ENCODE measurements at regions not wholly inside any gene's neighbourhood (a gene's known extent, or its start where the extent isn't known, plus 50 kb on each side); places are given as distances from the start of the nearest gene placed in this dataset.

DNA sequence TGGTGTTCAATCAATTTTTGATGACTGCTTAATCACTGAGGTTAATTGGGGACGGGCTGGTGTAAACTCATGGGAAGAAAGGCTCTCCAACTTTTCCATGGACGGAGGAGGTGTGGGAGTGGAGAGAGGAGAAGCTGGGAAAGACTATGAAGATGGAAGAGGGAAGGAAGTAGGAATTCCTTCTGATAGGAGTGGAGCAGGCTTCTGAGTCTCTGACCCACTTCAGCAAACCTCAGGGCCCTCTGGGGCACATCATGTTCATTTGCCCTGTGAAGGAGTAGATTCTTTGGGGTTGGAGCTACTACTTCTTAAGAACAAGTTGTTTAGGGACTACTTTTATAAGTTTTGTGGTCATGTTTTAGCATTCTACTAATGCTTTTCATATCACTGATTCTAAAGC, 87.0 kb upstream of the MAP4K3 start:
- no peak for DNase-seq (ENCODE audit: low spot score)
- Histone ChIP-seq H3K36me3 (no peaks in the 10 kb centered on the region), H3K27me3 (no peaks in the 10 kb centered on the region), H3K4me1 (peaks cover 0 to 33% of the 10 kb centered on the region in 2 donors), H3K9me3 (peaks cover 0 to 6% of the 10 kb centered on the region in 2 donors), H3K27ac (no peak overlapping the region), H3K4me3 (no peak overlapping the region)
- TF ChIP-seq, protein P1, sequence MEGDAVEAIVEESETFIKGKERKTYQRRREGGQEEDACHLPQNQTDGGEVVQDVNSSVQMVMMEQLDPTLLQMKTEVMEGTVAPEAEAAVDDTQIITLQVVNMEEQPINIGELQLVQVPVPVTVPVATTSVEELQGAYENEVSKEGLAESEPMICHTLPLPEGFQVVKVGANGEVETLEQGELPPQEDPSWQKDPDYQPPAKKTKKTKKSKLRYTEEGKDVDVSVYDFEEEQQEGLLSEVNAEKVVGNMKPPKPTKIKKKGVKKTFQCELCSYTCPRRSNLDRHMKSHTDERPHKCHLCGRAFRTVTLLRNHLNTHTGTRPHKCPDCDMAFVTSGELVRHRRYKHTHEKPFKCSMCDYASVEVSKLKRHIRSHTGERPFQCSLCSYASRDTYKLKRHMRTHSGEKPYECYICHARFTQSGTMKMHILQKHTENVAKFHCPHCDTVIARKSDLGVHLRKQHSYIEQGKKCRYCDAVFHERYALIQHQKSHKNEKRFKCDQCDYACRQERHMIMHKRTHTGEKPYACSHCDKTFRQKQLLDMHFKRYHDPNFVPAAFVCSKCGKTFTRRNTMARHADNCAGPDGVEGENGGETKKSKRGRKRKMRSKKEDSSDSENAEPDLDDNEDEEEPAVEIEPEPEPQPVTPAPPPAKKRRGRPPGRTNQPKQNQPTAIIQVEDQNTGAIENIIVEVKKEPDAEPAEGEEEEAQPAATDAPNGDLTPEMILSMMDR (IDR thresholded peaks at IDR 0.05), result no peak

- TF ChIP-seq, protein P1 (IDR thresholded peaks at IDR 0.05), result no peak
- Histone ChIP-seq H3K36me3 (no peaks in the 10 kb centered on the region), H3K27ac (no peak overlapping the region), H3K27me3 (no peaks in the 10 kb centered on the region), H3K9me3 (peaks cover 0 to 6% of the 10 kb centered on the region in 2 donors), H3K4me3 (no peak overlapping the region), H3K4me1 (peaks cover 0 to 33% of the 10 kb centered on the region in 2 donors)
- no peak for DNase-seq (ENCODE audit: low spot score)
Measured at GRCh38 chr2:39524756-39525635, 87.9 kb upstream of the MAP4K3 start.

- Histone ChIP-seq H3K9me3 (peaks cover 0 to 6% of the 10 kb centered on the region in 2 donors), H3K27ac (no peak overlapping the region), H3K4me1 (peaks cover 0 to 40% of the 10 kb centered on the region in 2 donors), H3K4me3 (no peak overlapping the region), H3K36me3 (no peaks in the 10 kb centered on the region), H3K27me3 (no peaks in the 10 kb centered on the region)
- TF ChIP-seq, protein P1 (IDR thresholded peaks at IDR 0.05), result no peak
- DNase-seq (ENCODE audit: low spot score), result no peak
Measured at GRCh38 chr2:39525636-39526412, 88.7 kb upstream of the MAP4K3 start.

DNA sequence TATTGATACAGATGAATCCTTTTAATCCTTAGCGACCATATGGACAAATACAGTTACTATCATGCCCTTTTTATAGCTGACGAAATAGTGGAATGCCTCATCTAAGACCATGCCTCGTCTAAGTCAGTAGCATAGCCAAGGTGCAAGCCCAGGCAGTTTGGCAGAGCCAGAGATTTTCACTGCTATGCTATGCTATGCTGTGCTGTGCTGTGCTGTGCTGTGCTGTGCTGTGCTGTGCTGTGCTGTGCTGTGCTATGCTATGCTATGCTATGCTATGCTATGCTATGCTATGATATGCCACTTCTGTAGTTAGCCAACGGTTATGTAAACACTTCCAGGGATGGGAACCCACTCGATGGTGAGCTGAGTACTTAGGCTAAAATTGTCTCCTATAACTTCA, 91.6 kb upstream of the MAP4K3 start:
- H3K27ac ChIP-seq, result no peak overlapping the region
- no peak overlapping the region for H3K4me3 ChIP-seq
- TF ChIP-seq, protein P1 (IDR thresholded peaks at IDR 0.05), result no peak
- H3K27me3 ChIP-seq, result no peaks in the 10 kb centered on the region
- DNase-seq (ENCODE audit: low spot score), result no peak
- no peaks in the 10 kb centered on the region for H3K9me3 ChIP-seq
- H3K4me1 ChIP-seq, result peaks cover 0 to 28% of the 10 kb centered on the region in 2 donors
- H3K36me3 ChIP-seq, result no peaks in the 10 kb centered on the region

DNA sequence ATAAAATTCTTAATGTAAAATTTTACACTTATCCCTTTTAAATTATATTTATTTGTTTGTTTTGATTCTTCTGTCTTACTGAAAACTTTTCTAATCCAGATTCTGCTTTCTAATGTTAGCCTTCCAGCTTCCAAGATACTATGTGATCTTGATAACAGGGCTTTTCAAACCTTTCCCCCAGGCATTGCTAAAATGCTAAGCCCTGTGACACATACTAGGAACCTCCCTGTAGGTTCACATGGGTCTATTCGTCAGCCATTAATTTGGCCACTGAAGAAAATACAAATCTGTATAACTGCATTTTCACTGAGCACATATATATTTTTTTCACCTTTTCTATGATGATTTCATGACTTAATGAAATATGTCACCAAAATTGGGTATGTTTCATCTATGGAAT, 92.8 kb upstream of the MAP4K3 start:
- H3K27me3 ChIP-seq, result no peaks in the 10 kb centered on the region

More for the DNA sequence above, 92.8 kb upstream of the MAP4K3 start:
- no peak for DNase-seq (ENCODE audit: low spot score)
- H3K36me3 ChIP-seq, result no peaks in the 10 kb centered on the region
- no peaks in the 10 kb centered on the region for H3K9me3 ChIP-seq
- TF ChIP-seq, protein P1 (IDR thresholded peaks at IDR 0.05), result no peak
- peaks cover 0 to 17% of the 10 kb centered on the region in 2 donors for H3K4me1 ChIP-seq
- no peak overlapping the region for H3K27ac ChIP-seq
- no peak overlapping the region for H3K4me3 ChIP-seq
